CD4-positive, alpha-beta T cell treated with Interferon gamma for 1 hour (primary cell): ENCODE measurements at regions not wholly inside any gene's neighbourhood (a gene's known extent, or its start where the extent isn't known, plus 50 kb on each side); places are given as distances from the start of the nearest gene placed in this dataset.

Source experiments
- DNase-seq: peaks from one replicate; pipeline ENCODE4 v3.0.0-alpha.2; 2020

DNA sequence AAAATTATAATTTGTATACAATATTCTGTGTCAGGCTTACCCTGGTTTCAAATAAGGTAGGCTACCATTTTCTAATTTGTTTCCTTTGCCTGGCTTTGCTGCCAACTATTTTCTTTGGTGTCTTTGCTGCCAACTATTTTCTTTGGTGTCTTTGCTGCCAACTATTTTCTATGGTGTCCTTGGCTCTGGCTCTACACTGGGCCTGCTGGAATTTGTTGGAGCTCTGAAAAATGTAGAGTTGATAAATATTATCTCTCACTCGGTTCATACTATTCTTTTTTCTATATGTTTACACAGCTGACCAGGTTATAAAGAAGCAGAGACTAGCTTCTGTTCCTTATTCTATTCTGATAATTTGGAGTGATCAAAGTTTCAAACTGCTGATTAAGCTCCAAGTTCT is 768.0 kb upstream of the PHF14 start:
- DNase-seq, result no peak

DNA sequence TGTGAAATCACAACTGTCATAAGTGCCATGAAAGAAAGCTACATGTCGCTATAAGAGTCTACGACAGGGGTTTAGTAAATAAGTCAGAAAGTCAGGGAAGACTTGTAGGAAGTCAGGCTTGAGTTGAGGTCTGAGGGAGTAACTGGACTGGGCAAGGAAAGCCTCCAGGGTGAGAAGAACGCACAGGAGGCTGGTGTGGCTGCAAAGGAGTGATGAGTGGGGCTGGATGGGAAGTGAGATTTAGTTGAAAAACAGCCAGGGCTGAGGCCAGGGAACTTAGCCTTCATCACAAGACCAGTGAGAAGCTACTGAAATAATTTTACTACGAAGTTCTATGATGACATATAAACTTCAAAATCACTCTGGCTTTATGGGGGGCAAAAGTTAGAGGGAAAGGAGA is 763.7 kb upstream of the PHF14 start:
- DNase-seq, result no peak

GRCh38 chr7:10211016-10211415 is 762.7 kb upstream of the PHF14 start:
- DNase-seq, result no peak

DNA sequence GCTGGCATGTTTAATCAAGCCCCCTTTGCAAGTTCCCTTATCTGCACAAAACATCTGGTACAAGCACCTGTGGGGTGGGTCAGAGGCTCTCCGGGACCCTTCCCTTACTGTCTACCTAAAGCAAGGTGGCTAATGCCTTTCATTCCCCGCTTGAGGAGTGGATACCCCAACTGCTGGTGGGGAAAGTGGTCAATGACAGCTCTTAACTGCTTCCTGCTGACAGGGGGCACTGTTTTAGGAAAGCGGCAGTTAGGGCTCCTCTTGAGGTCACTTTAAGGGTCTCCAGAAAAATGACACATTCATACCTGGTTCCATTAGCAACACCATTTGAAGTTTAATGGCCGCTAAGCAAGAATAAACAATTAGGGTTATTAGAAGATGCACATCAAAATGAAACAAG is 761.8 kb upstream of the PHF14 start:
- no peak for DNase-seq

- no peak for DNase-seq
Observed at GRCh38 chr7:10212649-10213048, 761.0 kb upstream of the PHF14 start.

DNA sequence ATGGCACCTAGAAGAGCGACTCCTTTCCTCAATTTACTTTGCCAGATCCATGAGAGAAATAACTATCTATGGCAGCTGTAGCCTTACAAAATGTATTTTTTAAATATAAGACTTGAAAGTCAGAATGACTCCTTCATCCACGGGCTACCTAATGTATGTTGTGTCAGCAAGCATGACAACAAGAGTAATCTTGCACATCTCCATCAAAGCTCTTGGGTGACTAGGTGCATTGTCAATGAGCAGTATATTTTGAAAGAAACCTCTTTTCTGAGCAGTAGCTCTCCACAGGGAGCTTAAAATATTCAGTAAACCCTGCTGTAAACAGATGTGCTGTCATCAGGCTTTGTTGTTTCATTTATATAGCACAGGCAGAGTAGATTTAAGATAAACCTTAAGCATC is 757.2 kb upstream of the PHF14 start:
- no peak for DNase-seq

- DNase-seq, result no peak
Observed at GRCh38 chr7:10221084-10221483, 752.6 kb upstream of the PHF14 start.

DNA sequence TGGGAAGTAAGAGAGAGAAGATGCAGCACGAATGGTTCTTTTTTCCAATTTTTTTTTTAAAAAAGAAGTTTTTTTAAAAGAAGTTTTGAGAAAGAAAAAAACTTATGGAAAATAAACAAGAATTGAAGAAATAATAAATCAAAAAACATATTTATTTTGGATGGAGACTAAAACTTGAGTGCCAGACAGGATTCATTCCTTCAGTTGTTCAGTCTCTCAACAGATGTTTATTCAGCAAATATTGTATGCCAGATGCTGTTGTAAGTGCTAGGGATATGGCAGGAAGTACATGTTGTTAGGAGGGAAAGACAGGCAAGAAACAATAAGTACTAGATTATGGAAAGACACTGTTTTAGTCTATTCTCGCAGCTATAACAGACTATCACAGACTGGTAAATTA is 750.7 kb upstream of the PHF14 start:
- no peak for DNase-seq

GRCh38 chr7:10225275-10225674 is 748.4 kb upstream of the PHF14 start:
- no peak for DNase-seq

DNA sequence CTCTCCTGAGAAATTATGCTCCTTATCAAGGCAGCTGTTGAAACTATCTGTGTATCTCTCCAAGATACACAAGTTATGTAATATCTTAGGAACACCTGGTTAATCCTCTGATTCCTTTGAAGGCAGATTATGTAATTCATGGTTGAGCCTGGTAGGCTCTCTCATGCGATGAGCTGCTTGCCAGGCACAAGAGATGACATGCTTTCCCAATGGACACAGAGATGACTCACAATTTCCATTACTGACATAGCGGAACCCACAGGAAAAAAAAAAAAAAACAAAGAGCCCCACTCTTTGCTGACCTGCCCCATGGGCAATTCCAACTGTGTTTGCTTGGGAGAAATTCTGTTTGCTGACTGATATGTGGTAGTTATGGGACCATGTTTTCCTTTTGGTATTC is 736.4 kb upstream of the PHF14 start:
- no peak for DNase-seq

- DNase-seq, result no peak
Observed at GRCh38 chr7:10238641-10239040, 735.0 kb upstream of the PHF14 start.

DNA sequence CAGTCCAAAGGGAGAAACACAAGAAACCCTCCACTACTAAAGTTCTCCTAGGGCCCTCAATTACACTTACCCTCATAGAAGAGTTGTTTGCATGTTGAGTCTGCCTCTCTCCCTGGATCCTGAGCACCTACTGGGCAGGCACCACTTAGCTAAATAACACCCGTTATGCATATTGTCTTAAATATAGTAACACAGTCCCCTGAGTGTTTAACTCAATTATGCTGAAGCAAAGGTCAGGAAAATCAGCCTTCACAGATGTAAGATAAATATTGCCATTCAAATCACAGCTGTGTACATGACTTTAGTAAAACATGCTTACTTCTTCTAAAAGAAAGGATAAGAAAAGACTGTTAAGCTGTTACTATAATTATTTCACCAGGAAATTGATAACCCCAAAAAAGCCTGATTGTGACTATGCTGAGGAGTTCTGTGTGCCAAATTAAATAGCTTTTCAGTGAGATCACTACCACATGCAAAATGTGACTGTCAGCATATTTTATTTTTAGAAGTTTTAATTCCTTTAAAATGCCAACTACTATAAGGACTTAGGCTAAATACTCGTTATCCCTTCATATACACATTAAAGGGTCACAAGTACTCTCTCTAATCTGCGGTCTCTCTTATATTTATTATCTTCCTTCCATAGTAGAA is 733.9 kb upstream of the PHF14 start:
- DNase-seq, result no peak

DNA sequence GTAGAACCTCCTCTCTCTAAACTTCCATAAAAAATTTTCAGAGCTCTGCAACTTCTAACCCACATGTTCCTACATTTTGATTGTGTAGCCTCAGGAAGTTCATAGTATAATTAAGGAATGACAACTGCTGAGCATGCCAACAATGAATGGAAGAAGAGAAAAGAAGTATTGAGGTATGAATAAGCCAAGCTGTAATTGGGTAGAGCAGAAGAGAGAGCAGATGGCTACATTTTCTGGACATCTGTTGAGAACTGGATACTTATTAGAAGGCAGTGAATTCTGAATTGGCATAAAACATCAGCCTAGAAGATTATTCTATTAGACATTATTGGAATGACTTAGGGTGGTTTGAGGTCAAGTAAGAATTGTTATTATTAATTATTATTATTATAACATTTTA is 728.3 kb upstream of the PHF14 start:
- no peak for DNase-seq

- no peak for DNase-seq
Observed at GRCh38 chr7:10257438-10257837, 716.2 kb upstream of the PHF14 start.

DNA sequence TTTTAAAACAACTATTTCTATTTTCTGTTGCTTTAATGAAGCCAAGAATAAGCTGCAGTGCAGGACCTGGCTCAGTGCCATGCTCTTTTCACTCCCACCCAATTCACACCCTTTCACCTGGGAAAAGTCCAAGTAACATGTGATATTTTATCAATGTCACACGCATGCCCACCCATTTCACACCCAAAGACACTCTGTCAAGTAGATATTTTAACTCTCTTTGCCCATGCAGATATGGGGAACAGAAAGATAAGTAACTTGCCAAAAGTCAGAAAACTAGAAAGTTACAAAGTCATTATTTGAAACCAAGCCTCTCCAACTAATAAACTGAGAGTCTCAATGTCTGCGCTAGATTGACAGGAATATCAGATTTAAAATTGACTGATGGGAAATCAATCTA is 706.7 kb upstream of the PHF14 start:
- no peak for DNase-seq

DNA sequence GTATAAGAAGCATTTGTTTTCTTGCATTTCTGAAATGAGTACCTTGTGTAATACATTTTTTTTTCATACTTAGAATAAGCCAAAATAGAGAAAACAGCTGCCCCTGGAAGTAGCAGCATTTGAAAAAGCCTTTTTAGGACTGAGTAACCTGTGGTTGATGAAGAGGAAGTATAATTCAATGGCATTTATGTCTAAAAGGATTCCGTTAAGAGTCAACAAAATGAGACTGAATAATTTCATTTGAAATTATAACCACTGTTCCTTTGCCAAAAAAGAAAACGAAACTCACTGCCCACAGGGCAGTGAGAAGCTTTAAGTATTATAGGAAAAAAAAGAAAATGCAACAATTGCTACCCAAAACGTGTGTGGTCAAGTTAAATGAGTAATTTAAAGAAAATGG is 705.6 kb upstream of the PHF14 start:
- DNase-seq, result no peak

DNA sequence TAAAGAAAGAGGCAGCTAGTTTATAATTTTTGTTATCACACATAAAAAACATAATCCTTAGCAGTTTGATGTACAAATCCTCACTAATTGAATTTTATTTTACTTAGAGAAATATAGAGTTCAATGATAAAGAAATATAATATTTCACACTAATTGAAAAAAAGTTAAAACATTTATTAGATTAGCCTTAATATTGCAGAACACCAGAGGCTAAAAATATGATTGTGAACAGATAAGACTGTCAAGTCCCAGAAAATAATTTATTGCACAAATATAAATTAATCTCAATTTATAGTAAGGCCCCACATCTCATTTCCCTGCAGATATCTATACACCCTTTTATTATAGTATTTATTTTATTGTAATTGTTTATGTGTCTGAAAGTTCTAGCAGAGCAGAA is 690.8 kb upstream of the PHF14 start:
- DNase-seq, result no peak

- no peak for DNase-seq
Observed at GRCh38 chr7:10284001-10284400, 689.7 kb upstream of the PHF14 start.

- DNase-seq, result no peak
Observed at GRCh38 chr7:10299384-10299783, 674.3 kb upstream of the PHF14 start.

DNA sequence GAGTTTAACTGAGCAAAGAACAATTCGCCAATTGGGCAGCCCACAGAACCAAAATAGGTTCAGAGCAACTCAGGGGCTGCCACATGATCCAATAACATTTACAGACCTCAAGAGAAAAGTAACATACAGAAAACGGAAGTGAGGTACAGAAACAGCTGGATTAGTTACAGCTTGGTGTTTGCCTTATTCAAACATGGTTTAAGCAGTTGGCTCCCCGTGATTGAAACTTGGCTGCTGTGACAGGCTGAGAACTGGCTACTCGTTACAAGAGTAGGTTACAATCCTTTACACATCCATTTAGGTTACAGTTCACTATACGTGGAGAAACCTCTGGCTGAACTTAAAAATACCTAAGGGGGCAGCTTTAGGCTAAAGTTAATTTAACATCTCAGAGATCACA is 673.1 kb upstream of the PHF14 start:
- no peak for DNase-seq

DNA sequence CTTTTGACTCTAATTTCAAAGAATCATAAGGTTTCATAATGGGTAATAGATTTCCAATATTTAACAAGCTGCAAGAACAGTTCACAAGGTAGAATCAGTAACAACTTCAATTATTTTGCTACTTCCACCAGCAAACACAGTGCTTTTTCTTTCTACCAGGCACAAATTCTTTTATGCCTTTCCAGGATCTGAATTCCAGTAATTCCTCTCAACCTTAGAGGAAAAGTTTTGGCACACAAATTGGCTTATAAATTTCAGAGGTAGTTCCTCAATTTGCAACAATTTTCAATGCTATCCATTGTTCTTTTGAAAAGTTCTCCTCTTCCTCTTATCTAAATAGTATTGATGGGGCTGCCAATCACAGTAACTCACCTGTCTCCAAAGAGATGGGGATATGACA is 665.4 kb upstream of the PHF14 start:
- no peak for DNase-seq

DNA sequence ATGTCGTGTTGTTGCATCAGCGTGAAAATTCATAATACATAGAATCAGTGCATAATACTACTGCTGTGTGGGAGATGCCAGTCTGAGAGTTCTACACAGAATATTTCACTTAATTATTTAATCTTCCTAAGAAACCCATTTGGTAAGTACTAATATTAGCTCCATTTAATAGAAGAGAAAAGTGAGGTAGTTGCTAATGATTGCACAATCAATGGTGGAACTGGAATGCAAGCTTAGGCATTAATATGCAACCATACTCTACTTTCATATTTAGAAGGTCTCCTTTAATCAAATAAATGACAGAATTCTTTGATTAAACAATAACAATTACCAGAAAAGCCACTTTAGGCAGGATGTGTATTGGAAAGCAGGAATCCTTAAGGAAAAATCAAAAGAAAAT is 660.7 kb upstream of the PHF14 start:
- no peak for DNase-seq

DNA sequence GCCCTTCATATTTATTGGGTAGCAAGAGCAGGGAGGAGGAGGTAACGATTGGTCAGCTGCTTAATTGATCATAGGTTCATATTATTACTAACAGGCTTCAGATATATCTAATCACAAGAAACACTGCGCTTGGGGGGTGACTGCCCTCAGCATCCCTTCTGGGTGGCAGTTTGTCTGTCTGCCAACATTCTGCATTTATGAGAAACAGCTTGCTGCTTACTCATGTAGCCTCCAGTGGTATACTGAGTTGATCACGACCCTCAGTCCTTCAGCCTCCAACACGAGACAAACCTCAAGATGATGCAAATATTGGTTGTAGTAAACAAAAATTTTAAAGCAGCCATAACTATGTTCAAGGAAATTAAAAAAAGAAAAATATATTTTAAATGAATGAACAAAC is 657.8 kb upstream of the PHF14 start:
- DNase-seq, result no peak

- DNase-seq, result no peak
Observed at GRCh38 chr7:10316488-10316887, 657.2 kb upstream of the PHF14 start.

DNA sequence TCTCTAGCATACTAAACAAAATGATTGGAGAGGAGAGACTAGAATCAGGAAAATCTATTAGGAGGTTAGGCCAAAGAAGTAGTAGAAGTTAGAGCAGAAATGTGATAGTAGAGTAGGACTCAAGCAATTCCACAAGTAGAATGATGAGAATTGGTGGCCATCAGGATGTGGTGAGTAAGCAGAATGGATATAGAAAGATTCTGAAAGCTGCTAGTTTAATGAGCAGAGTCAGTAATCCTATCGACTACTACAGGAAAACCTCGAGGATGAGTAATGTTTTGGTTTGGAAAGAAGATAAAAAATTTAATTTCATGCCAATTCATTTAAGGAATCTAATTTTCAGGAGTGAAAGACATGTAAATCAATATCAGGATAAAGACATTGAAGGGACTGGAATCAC is 648.3 kb upstream of the PHF14 start:
- no peak for DNase-seq

DNA sequence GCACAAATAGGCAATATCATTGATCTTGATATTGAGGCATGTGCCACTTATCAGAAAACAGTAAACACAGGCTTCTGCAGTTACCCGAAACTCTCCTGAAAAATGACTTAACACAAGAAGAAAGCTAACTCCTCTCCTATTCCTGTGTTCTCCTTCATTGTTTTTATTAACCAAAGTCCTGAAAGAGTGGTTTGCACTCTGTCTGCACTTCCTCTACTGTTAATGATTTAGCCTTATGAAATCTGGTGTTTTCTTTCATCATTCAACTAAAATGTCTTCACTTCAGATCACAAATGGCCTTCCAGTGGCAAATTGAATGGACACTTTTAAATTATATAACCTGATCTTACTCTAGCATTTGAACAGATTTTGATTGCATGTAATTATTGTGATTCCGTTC is 630.6 kb upstream of the PHF14 start:
- DNase-seq, result no peak
